ENCODE measurements at regions not wholly inside any gene's neighbourhood (a gene's known extent, or its start where the extent isn't known, plus 50 kb on each side); places are given as distances from the start of the nearest gene placed in this dataset.
"Not testable (repeated sequence)": the region's sequence is repeated elsewhere in the genome, so short reads cannot be mapped to it uniquely, and the experiment has no call there.

DNA sequence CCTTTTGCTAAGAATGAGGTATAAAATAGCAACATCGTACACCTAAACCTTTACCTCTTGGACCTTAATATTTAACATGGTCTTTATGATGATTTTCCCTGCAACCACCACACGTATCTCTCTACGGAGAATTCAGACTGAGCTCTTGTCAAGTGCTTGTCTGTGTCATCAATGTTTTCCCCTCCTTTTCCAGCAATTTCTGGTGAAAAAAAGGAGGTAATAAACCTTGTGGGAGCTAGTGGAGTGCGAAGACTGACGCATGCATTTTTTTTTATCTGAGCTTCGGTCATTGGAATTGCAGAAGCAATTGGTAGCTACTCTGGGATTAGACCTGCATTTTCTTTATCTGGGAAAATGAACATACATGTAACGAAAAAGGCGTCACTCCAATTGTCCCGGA is 527.6 kb downstream of the TMEM114 start:
- DNase-seq: no peak

DNA sequence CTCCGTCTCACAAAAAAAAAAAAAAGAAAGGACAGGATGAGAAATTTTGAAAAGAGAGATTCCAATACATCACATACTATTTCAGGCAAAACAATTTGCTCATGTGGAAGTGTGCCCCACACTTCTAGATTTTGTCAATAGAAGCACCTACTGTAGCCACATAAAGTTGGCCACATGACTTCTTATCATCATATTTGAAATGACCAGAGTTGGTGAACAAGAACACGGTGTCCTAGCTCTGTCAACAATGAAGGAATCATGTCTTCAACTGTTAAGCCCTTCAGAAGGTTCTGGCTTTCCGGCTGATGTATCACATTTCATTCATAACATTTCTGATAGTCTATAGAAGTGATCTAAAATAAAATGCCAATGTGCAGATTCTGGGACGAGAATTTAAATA is 534.5 kb downstream of the TMEM114 start:
- DNase-seq: no peak

- DNase-seq: no peak
These were observed 536.9 kb downstream of the TMEM114 start for GRCh38 chr16:8053437-8053836.

GRCh38 chr16:8048433-8048832 is 541.9 kb downstream of the TMEM114 start:
- no peak for DNase-seq

- DNase-seq: no peak
These were observed 542.6 kb downstream of the TMEM114 start for GRCh38 chr16:8047736-8048135.

DNA sequence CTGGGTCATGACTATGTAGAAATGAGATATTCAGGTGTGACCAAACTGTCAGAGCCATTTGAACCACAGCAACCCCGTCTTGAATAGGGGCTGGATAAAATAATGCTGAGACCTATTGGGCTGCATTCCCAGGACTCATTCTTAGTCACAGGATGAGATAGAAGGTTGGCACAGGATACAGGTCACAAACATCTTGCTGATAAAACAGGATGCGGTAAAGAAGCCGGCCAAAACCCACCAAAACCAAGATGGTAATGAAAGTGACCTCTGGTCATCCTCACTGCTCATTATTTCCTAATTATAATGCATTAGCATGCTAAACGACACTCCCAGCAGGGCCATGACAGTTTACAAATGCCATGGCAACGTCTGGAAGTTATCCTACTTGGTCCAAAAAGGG is 545.5 kb downstream of the TMEM114 start:
- no peak for DNase-seq

GRCh38 chr16:8032406-8032805 is 557.9 kb downstream of the TMEM114 start:
- DNase-seq: no peak

- not testable (repeated sequence) for DNase-seq
These were observed 560.3 kb downstream of the TMEM114 start for GRCh38 chr16:8030004-8030403.

- no peak for DNase-seq
These were observed 563.9 kb downstream of the TMEM114 start for GRCh38 chr16:8026450-8026849.

DNA sequence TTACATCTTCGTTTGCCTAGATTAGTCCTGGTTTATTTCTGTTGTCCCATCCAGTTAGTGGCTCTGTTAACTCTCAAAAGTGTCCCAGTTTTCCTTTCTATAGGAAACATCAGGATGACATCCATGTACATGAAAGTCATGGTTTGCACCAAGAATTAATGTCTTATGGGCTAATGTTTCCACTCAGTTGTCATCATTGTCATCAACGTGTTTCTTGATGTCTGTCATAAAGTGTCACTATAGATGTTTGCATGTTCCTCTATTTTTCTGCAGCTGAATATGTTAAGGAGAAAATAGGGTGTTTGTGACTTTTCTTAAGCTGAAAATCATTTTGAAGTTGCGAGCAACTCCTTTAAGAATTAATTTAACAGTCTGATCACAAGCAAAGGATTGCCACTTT is 567.0 kb downstream of the TMEM114 start:
- DNase-seq: no peak

- DNase-seq: no peak
These were observed 585.0 kb downstream of the TMEM114 start for GRCh38 chr16:8005096-8005860.

GRCh38 chr16:7998789-7999453 is 591.4 kb downstream of the TMEM114 start:
- DNase-seq: no peak

DNA sequence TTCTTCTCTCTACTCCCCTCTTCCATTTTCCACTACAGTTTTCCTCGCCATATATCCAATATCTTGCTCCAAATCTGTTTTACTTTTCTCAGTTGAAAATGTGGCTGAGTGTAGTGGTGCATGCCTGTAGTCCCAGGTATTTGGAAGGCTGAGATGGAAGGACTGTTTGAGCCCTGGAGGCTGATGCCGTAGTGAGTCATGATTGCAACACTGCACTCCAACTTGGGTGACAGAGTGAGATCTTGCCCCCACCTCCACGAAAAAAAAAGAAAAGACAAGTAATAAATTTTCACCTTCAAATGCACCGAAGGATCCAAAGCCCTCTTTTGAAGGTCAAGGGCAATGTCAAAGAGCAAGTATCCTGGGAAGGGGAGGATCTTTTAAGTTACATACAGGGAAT is 592.3 kb downstream of the TMEM114 start:
- DNase-seq: no peak

DNA sequence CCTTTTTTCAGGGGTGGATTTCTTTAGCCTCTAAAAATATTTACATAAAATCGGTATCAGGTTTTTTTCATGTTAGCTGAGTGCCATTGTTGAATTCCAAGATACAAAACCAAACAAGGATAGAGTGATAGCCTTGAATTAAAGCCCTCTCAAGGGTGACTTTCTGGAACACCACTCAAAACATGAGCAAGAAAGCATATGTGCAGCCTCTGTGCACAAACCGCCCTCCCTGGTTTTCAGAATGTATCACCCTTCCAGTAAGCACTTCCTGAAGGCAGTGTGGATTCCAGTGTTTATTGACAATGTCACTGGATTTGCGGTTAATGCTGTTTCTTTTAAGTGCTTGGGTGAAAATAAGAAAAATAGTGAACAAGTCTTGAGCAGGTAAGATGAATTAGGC is 597.7 kb downstream of the TMEM114 start:
- DNase-seq: no peak

- no peak for DNase-seq
These were observed 599.6 kb downstream of the TMEM114 start for GRCh38 chr16:7990626-7991260.

DNA sequence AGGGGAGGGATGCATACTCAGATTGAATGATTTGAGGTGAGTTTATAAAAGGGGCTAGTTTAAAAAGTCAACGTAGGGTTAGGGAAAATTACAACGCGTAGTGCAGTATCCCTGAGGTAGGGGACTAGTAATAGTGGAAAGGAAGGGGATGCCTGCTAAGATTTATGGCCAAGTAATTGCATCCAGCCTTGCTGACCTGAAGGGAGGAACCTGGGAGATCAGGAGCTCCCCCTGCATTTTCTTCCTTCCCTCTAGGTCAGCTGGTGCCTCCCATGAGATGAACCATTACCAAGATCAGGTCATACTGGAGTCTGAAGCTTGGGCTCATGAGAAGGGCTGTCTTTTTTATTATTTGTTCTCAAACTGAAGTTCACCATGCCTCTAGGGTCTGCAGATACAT is 606.6 kb downstream of the TMEM114 start:
- no peak for DNase-seq

DNA sequence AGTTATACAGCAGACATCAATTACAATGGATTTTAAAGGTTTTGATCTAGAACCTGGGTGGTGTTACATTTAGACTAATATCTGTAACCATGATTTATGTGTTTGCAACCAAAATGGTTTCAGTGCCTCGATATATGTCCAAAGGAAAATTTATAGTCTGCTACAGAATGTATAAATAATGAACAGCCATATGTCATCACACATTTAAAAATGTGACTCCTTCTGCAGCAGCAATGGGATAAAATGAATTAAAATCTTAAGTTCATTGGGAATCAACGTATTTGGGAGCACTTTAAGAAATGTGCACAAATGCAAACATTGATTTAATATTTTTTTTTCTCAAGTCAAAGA is 610.2 kb downstream of the TMEM114 start:
- DNase-seq: no peak

- no peak for DNase-seq
These were observed 610.7 kb downstream of the TMEM114 start for GRCh38 chr16:7979448-7980132.

DNA sequence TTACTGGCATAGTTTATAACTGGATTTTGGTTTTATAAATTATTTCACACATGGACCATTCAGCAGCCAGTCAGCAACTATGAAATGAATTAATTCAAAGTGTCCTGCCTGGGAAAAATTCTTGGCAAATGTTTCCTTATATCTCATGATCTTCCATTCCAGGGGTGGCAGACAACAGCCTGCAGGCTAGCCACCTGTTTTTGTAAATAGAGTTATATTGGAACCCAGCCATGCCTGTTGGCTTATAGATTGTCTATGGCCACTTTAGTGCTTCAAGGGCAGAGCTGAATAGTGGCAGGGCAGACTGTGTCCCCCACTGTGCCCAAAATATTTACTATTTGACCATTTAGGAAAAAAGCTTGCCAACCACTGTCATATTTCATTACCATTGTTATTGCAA is 613.7 kb downstream of the TMEM114 start:
- no peak for DNase-seq

GRCh38 chr16:7976125-7976524 is 614.2 kb downstream of the TMEM114 start:
- DNase-seq: no peak

GRCh38 chr16:7967996-7968509 is 622.3 kb downstream of the TMEM114 start:
- DNase-seq: no peak

DNA sequence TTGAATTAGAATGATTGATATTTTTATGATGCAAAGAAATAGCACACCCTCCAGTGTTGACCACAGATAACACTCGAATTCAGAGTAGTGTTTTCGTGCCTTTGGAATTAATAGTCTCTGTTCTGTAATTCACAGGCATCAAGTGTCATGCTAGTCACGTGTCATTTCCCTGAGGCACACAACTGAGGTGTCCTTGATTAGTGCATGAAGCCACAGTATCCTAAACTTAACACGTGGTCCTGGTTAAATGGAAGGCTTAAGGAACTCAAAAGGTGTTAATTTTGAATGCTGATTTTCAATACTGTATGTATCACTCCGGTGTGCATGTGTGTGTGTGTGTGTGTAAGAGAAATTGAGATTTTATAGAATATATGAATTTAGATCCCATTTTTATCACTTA is 625.6 kb downstream of the TMEM114 start:
- no peak for DNase-seq
